ENCODE measurements at regions not wholly inside any gene's neighbourhood (a gene's known extent, or its start where the extent isn't known, plus 50 kb on each side); places are given as distances from the start of the nearest gene placed in this dataset.

DNA sequence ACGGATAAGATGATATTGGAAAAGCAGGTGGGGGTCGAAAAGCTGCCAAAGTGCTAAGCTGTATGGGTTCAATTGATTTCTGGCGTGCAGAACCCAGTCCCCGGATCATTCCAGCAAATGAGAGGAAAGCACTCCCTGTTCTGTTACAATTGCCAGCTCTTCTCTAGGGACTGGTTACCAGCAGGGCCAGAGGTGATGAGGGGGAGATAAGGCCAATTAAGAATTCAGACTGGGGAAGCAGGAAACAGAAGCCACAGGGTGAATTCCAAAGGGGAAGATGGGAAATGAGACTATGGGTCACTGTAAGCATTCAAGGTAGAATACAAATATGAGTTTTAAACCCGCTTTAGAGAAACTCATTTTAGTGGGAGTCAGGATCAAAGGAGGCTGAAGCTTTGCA is 349.4 kb upstream of the MAP3K7 start:
- TF ChIP-seq POLR2A (IDR thresholded peaks at IDR 0.05; ENCODE audit: low read depth, low read length): no peak
- no peak for TF ChIP-seq POLR2AphosphoS2 (IDR thresholded peaks at IDR 0.05; ENCODE audit: low read depth, low read length)
- TF ChIP-seq, protein P1, sequence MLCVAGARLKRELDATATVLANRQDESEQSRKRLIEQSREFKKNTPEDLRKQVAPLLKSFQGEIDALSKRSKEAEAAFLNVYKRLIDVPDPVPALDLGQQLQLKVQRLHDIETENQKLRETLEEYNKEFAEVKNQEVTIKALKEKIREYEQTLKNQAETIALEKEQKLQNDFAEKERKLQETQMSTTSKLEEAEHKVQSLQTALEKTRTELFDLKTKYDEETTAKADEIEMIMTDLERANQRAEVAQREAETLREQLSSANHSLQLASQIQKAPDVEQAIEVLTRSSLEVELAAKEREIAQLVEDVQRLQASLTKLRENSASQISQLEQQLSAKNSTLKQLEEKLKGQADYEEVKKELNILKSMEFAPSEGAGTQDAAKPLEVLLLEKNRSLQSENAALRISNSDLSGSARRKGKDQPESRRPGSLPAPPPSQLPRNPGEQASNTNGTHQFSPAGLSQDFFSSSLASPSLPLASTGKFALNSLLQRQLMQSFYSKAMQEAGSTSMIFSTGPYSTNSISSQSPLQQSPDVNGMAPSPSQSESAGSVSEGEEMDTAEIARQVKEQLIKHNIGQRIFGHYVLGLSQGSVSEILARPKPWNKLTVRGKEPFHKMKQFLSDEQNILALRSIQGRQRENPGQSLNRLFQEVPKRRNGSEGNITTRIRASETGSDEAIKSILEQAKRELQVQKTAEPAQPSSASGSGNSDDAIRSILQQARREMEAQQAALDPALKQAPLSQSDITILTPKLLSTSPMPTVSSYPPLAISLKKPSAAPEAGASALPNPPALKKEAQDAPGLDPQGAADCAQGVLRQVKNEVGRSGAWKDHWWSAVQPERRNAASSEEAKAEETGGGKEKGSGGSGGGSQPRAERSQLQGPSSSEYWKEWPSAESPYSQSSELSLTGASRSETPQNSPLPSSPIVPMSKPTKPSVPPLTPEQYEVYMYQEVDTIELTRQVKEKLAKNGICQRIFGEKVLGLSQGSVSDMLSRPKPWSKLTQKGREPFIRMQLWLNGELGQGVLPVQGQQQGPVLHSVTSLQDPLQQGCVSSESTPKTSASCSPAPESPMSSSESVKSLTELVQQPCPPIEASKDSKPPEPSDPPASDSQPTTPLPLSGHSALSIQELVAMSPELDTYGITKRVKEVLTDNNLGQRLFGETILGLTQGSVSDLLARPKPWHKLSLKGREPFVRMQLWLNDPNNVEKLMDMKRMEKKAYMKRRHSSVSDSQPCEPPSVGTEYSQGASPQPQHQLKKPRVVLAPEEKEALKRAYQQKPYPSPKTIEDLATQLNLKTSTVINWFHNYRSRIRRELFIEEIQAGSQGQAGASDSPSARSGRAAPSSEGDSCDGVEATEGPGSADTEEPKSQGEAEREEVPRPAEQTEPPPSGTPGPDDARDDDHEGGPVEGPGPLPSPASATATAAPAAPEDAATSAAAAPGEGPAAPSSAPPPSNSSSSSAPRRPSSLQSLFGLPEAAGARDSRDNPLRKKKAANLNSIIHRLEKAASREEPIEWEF (IDR thresholded peaks at IDR 0.05; ENCODE audit: insufficient replicate concordance, low read depth, low read length): no peak
- TF ChIP-seq RCOR1 (conservative IDR thresholded peaks at IDR 0.05; ENCODE audit: low read depth, low read length): no peak
- no peak for TF ChIP-seq RAD51 (IDR thresholded peaks at IDR 0.05)
- TF ChIP-seq, protein P2, sequence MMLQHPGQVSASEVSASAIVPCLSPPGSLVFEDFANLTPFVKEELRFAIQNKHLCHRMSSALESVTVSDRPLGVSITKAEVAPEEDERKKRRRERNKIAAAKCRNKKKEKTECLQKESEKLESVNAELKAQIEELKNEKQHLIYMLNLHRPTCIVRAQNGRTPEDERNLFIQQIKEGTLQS (IDR thresholded peaks at IDR 0.05; ENCODE audit: borderline replicate concordance, extremely low read depth, low read depth, low read length): no peak
- TF ChIP-seq EZH2 (IDR thresholded peaks at IDR 0.05; ENCODE audit: borderline replicate concordance, control insufficient read depth, low read depth, low read length): no peak
- TF ChIP-seq BHLHE40 (IDR thresholded peaks at IDR 0.05; ENCODE audit: borderline replicate concordance in 1 of 2, low read depth in 2 of 2, low read length in 1 of 2): no peak
- TF ChIP-seq NRF1 (conservative IDR thresholded peaks at IDR 0.05; ENCODE audit: low read depth, low read length): no peak
- no peak for TF ChIP-seq NR2C1 (IDR thresholded peaks at IDR 0.05)

Measured in GM12878 (cell line).